ENCODE measurements at regions not wholly inside any gene's neighbourhood (a gene's known extent, or its start where the extent isn't known, plus 50 kb on each side); places are given as distances from the start of the nearest gene placed in this dataset.
"Not testable (repeated sequence)": the region's sequence is repeated elsewhere in the genome, so short reads cannot be mapped to it uniquely, and the experiment has no call there.

DNA sequence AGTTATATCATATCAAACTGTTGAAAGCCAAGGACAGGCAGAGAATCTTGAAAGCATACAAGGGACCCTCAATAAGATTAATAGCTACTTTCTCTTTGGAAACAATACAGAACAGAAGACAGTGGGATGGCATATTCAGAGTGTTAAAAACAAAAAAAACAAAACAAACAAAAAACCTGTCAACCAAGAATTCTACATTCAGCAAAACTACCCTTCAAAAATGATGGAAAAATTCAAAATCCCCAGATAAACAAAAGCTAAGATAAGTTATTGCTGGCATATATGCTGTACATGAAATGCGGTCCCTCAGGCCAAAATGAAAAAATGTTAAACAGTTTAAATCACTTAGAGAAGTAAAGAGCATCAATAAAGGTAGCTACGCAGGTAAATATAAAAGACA is 425.1 kb downstream of the ACTL7B start:
- peaks cover 4% of the 10 kb centered on the region for H3K36me3 Mint-ChIP-seq (ENCODE audit: low read depth)

DNA sequence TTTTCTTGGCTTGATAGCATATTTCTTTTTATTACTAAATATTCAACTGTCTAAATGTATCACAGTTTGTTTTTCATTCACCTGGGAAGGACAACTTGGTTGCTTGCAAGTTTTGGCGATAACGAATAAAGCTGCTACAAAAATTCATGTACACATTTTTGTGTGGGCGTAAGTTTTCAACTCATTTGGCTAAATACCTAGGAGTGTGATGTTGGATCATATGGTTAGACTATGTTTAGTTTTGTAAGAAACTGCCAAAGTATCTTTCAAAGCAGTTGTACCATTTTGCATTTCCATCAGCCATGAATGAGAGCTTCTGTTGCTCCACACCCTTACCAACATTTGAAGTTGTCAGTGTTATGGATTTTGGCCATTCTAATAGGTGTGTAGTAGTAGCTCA is 428.0 kb downstream of the ACTL7B start:
- Mint-ChIP-seq H3K27me3 (ENCODE audit: low read depth) (no peaks in the 10 kb centered on the region), H3K9me3 (peaks cover 14% of the 10 kb centered on the region), H3K4me1 (no peaks in the 10 kb centered on the region), H3K27ac (ENCODE audit: unreplicated experiment) (no peak overlapping the region), H3K36me3 (ENCODE audit: low read depth) (peaks cover 4% of the 10 kb centered on the region), H3K4me3 (no peak overlapping the region)
- TF ChIP-seq, protein P1, sequence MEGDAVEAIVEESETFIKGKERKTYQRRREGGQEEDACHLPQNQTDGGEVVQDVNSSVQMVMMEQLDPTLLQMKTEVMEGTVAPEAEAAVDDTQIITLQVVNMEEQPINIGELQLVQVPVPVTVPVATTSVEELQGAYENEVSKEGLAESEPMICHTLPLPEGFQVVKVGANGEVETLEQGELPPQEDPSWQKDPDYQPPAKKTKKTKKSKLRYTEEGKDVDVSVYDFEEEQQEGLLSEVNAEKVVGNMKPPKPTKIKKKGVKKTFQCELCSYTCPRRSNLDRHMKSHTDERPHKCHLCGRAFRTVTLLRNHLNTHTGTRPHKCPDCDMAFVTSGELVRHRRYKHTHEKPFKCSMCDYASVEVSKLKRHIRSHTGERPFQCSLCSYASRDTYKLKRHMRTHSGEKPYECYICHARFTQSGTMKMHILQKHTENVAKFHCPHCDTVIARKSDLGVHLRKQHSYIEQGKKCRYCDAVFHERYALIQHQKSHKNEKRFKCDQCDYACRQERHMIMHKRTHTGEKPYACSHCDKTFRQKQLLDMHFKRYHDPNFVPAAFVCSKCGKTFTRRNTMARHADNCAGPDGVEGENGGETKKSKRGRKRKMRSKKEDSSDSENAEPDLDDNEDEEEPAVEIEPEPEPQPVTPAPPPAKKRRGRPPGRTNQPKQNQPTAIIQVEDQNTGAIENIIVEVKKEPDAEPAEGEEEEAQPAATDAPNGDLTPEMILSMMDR (conservative IDR thresholded peaks at IDR 0.05): no peak
- DNase-seq (ENCODE audit: low read depth, low spot score): no peak

More for the DNA sequence above, 425.1 kb downstream of the ACTL7B start:
- H3K4me1 Mint-ChIP-seq: no peaks in the 10 kb centered on the region
- TF ChIP-seq, protein P1 (conservative IDR thresholded peaks at IDR 0.05): no peak
- H3K9me3 Mint-ChIP-seq: peaks cover 14% of the 10 kb centered on the region
- no peak overlapping the region for H3K4me3 Mint-ChIP-seq
- H3K27me3 Mint-ChIP-seq (ENCODE audit: low read depth): no peaks in the 10 kb centered on the region
- H3K27ac Mint-ChIP-seq (ENCODE audit: unreplicated experiment): no peak overlapping the region
- DNase-seq (ENCODE audit: low read depth, low spot score): no peak

DNA sequence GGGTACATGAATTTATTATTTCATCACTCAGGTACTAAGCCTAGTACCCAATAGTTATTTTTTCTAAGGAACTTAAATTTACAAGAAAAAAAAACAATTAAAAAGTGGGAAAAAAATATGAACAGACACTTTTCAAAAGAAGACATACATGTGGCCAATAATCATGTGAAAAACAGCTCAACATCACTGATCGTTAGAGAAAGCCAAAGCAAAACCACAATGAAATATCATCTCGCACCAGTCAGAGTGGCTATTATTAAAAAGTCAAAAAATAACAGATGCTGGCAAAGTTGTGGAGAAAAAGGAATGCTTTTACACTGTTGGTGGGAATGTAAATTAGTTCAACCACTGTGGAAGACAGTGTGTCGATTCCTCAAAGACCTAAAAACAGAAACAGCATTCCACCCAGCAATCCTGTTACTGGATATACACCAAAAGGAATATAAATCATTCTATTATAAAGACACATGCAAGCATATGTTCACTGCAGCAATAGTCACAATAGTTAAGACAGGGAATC is 429.3 kb downstream of the ACTL7B start:
- not testable (repeated sequence) for DNase-seq (ENCODE audit: low read depth, low spot score); H3K27me3 Mint-ChIP-seq (ENCODE audit: low read depth); H3K4me1 Mint-ChIP-seq; H3K27ac Mint-ChIP-seq (ENCODE audit: unreplicated experiment); H3K4me3 Mint-ChIP-seq; H3K36me3 Mint-ChIP-seq (ENCODE audit: low read depth)
- H3K9me3 Mint-ChIP-seq: peaks cover 11% of the 10 kb centered on the region

DNA sequence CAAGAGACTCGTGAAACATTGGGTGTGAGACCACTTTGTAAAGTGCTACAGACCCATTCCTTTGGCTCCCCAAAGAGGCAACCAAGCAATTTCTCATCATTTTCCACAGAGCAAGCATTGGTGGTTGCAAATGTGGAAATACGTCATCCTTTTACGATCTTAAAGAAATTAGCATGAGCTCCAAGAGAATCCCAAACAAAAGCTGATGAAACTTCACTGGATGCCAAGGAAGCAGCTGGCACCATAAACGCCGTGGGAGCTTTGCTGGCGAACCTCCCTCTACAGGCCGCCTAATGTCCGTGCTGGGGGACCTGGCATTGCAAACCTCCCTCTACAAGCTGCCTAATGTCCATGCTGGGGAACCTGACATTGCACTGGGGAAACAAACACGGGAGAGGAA is 432.4 kb downstream of the ACTL7B start:
- Mint-ChIP-seq H3K36me3 (ENCODE audit: low read depth) (no peaks in the 10 kb centered on the region), H3K9me3 (peaks cover 2% of the 10 kb centered on the region), H3K27ac (ENCODE audit: unreplicated experiment) (no peak overlapping the region), H3K27me3 (ENCODE audit: low read depth) (no peaks in the 10 kb centered on the region), H3K4me3 (no peak overlapping the region), H3K4me1 (no peaks in the 10 kb centered on the region)
- TF ChIP-seq, protein P1 (conservative IDR thresholded peaks at IDR 0.05): no peak
- no peak for DNase-seq (ENCODE audit: low read depth, low spot score)

DNA sequence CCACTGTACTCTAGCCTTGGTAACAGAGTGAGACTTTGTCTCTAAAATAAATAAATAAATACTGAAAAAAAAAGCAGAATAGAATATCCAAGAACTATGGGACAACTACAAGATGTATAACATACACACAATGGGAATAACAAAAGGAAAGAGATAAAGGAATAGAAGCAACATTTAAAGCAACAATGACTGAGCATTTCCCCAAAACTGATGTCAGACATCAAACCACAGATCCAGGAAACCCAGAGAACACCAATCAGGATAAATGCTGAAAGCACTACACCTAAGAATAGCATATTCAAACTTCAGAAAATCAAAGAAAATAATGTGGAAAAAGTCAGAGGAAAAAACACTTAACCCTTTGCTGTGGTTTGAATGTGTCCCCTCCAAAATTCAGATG is 436.4 kb downstream of the ACTL7B start:
- no peaks in the 10 kb centered on the region for H3K27me3 Mint-ChIP-seq (ENCODE audit: low read depth)
- no peaks in the 10 kb centered on the region for H3K36me3 Mint-ChIP-seq (ENCODE audit: low read depth)
- TF ChIP-seq, protein P1 (conservative IDR thresholded peaks at IDR 0.05): no peak
- H3K4me3 Mint-ChIP-seq: no peak overlapping the region
- H3K4me1 Mint-ChIP-seq: peaks cover 8% of the 10 kb centered on the region
- DNase-seq (ENCODE audit: low read depth, low spot score): no peak
- peaks cover 2% of the 10 kb centered on the region for H3K9me3 Mint-ChIP-seq
- no peak overlapping the region for H3K27ac Mint-ChIP-seq (ENCODE audit: unreplicated experiment)

DNA sequence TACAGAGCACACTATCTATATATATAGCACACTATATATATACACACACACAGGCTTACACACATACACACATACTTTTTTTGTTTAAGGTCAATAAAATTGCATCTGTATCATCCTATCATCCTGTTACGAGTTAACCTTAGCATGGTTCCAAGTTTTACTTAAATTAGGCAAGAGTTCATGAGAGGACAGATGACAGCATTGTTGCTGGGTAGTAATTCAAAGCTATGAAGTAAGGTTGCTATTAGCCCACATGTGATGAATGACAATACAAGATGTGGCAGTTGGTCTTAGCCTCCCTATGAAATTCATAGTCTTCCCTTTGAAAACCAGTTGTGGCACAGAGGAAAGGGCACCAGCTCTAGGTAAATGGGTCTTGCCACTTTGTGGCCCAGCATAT is 438.1 kb downstream of the ACTL7B start:
- no peak for DNase-seq (ENCODE audit: low read depth, low spot score)
- Mint-ChIP-seq H3K4me1 (peaks cover 15% of the 10 kb centered on the region), H3K4me3 (no peak overlapping the region), H3K36me3 (ENCODE audit: low read depth) (no peaks in the 10 kb centered on the region), H3K27me3 (ENCODE audit: low read depth) (no peaks in the 10 kb centered on the region), H3K9me3 (peaks cover 2% of the 10 kb centered on the region), H3K27ac (ENCODE audit: unreplicated experiment) (no peak overlapping the region)
- TF ChIP-seq, protein P1 (conservative IDR thresholded peaks at IDR 0.05): no peak

All from neural crest cell (in vitro differentiated cells).